ENCODE measurements at regions not wholly inside any gene's neighbourhood (a gene's known extent, or its start where the extent isn't known, plus 50 kb on each side); places are given as distances from the start of the nearest gene placed in this dataset.
"Not testable (repeated sequence)": the region's sequence is repeated elsewhere in the genome, so short reads cannot be mapped to it uniquely, and the experiment has no call there.

- CTCF ChIA-PET: no interaction called here
- H3F3A ChIP-seq (ENCODE audit: insufficient read depth, low read depth): no peaks in the 10 kb centered on the region
- no peaks in the 10 kb centered on the region for H4K20me1 ChIP-seq (ENCODE audit: insufficient read depth)
- intact Hi-C loops (cut with micrococcal nuclease; ENCODE audit: unreplicated experiment): no loop called here
- H2AFZ ChIP-seq: no peak overlapping the region
- H3K9me3 ChIP-seq (ENCODE audit: insufficient read depth, low read depth): no peaks in the 10 kb centered on the region
- H3K4me2 ChIP-seq: no peak overlapping the region
- DNase-seq: no peak
- H3K36me3 ChIP-seq (ENCODE audit: low read depth): no peaks in the 10 kb centered on the region
- no peaks in the 10 kb centered on the region; the same call in 1 of the 2 replicates for H3K9me2 ChIP-seq (ENCODE audit: insufficient read depth)
- H3K4me1 ChIP-seq (replicated peaks; ENCODE audit: insufficient read depth): no peaks in the 10 kb centered on the region
- TF ChIP-seq CTCF (conservative IDR thresholded peaks at IDR 0.05) (no peak), EZH2 (IDR thresholded peaks at IDR 0.05; ENCODE audit: low read depth) (no peak)
- H3K4me3 ChIP-seq: no peak overlapping the region
- H3K27me3 ChIP-seq (ENCODE audit: insufficient read depth, low read depth): peaks cover 35% of the 10 kb centered on the region; the same call in 1 of the 2 replicates
- POLR2A ChIA-PET (ENCODE audit: unreplicated experiment): no interaction called here
- no peaks in the 10 kb centered on the region for H3K79me2 ChIP-seq (ENCODE audit: low read depth)
- BruUV-seq (replicated peaks): no TSS peak
- no peak overlapping the region for H3K27ac ChIP-seq
These were observed 102.8 kb upstream of the VSTM2A start for GRCh38 chr7:54439391-54439790.

- H3F3A ChIP-seq (ENCODE audit: insufficient read depth, low read depth); H3K4me3 ChIP-seq; CTCF ChIA-PET; H4K20me1 ChIP-seq (ENCODE audit: insufficient read depth); H3K36me3 ChIP-seq (ENCODE audit: low read depth); H3K27ac ChIP-seq; BruUV-seq (replicated peaks); H3K4me1 ChIP-seq (replicated peaks; ENCODE audit: insufficient read depth); H3K9me3 ChIP-seq (ENCODE audit: insufficient read depth, low read depth); DNase-seq; POLR2A ChIA-PET (ENCODE audit: unreplicated experiment); intact Hi-C loops (cut with micrococcal nuclease; ENCODE audit: unreplicated experiment); H3K79me2 ChIP-seq (ENCODE audit: low read depth); H3K4me2 ChIP-seq; H2AFZ ChIP-seq: not testable (repeated sequence)
- Histone ChIP-seq H3K27me3 (ENCODE audit: insufficient read depth, low read depth) (0 out of 2 replicates have a peak, but pooled peaks cover 10% of the 10 kb centered on the region), H3K9me2 (ENCODE audit: insufficient read depth) (peaks cover 12% of the 10 kb centered on the region; the same call in 1 of the 2 replicates)
These were observed 98.0 kb upstream of the VSTM2A start for GRCh38 chr7:54444046-54444686.

GRCh38 chr7:54453168-54453567 lies 89.0 kb upstream of the VSTM2A start:
- H3K9me3 ChIP-seq (ENCODE audit: insufficient read depth, low read depth); H3K27ac ChIP-seq; DNase-seq; H3K4me1 ChIP-seq (replicated peaks; ENCODE audit: insufficient read depth); H3K36me3 ChIP-seq (ENCODE audit: low read depth); BruUV-seq (replicated peaks); H2AFZ ChIP-seq; intact Hi-C loops (cut with micrococcal nuclease; ENCODE audit: unreplicated experiment); CTCF ChIA-PET; H3K9me2 ChIP-seq (ENCODE audit: insufficient read depth); H3K79me2 ChIP-seq (ENCODE audit: low read depth); H3F3A ChIP-seq (ENCODE audit: insufficient read depth, low read depth); POLR2A ChIA-PET (ENCODE audit: unreplicated experiment); H4K20me1 ChIP-seq (ENCODE audit: insufficient read depth); H3K4me2 ChIP-seq; H3K4me3 ChIP-seq: not testable (repeated sequence)
- H3K27me3 ChIP-seq (ENCODE audit: insufficient read depth, low read depth): peaks cover 19% of the 10 kb centered on the region; the same call in 1 of the 2 replicates

GRCh38 chr7:54454700-54455099 lies 87.5 kb upstream of the VSTM2A start:
- H2AFZ ChIP-seq; H4K20me1 ChIP-seq (ENCODE audit: insufficient read depth); H3F3A ChIP-seq (ENCODE audit: insufficient read depth, low read depth); H3K4me2 ChIP-seq; H3K9me2 ChIP-seq (ENCODE audit: insufficient read depth); BruUV-seq (replicated peaks); H3K79me2 ChIP-seq (ENCODE audit: low read depth); H3K27ac ChIP-seq; H3K9me3 ChIP-seq (ENCODE audit: insufficient read depth, low read depth); CTCF ChIA-PET; DNase-seq; intact Hi-C loops (cut with micrococcal nuclease; ENCODE audit: unreplicated experiment); H3K4me3 ChIP-seq; H3K36me3 ChIP-seq (ENCODE audit: low read depth); POLR2A ChIA-PET (ENCODE audit: unreplicated experiment); H3K4me1 ChIP-seq (replicated peaks; ENCODE audit: insufficient read depth): not testable (repeated sequence)
- H3K27me3 ChIP-seq (ENCODE audit: insufficient read depth, low read depth): peaks cover 19% of the 10 kb centered on the region; the same call in 1 of the 2 replicates
